K562 (cell line): ENCODE measurements at regions not wholly inside any gene's neighbourhood (a gene's known extent, or its start where the extent isn't known, plus 50 kb on each side); places are given as distances from the start of the nearest gene placed in this dataset.

ENCODE experiments used
- CHD7 ChIP-seq: fragments of 200-600 bp; sonication (generic); IDR thresholded peaks from one replicate; pipeline ENCODE4 v1.6.1; 2012; ENCODE audit warnings: mild to moderate bottlenecking, low read depth, low read length, inconsistent platforms
- HEY1 ChIP-seq: fragments of 250-450 bp; sonication (Bioruptor Pico); IDR thresholded peaks from 2 replicates; pipeline ENCODE4 v1.5.0; 2020; ENCODE audit warnings: mild to moderate bottlenecking, moderate library complexity, borderline replicate concordance
- HSF4 ChIP-seq: fragments of 250-450 bp; sonication (Bioruptor Pico); IDR thresholded peaks from 2 replicates; pipeline ENCODE4 v2.1.2; 2022; ENCODE audit warnings: mild to moderate bottlenecking, moderate library complexity, borderline replicate concordance
- MITF ChIP-seq: IDR thresholded peaks from 2 replicates; pipeline ENCODE4 v1.6.1; 2014; ENCODE audit warnings: antibody characterized with exemption
- POLR2AphosphoS2 ChIP-seq: IDR thresholded peaks from 2 replicates; pipeline ENCODE4 v1.6.1; 2012; ENCODE audit warnings: low read length, improper control_type of control experiment
- ZFX ChIP-seq: sonication (generic); formaldehyde crosslinking; IDR thresholded peaks from 2 replicates; pipeline ENCODE4 v1.8.0; 2022; ENCODE audit warnings: mild to moderate bottlenecking, missing genetic modification reagents, moderate library complexity

GRCh38 chr14:22099942-22100763 is 426.5 kb upstream of the OR4E1 start (continued):
- TF ChIP-seq HSF4 (CRISPR knock-in tag) (no peak), POLR2AphosphoS2 (no peak), MITF (no peak), HEY1 (CRISPR knock-in tag) (no peak), ZFX (CRISPR knock-in tag) (no peak), CHD7 (no peak)
